SK-N-SH (cell line): ENCODE measurements at regions not wholly inside any gene's neighbourhood (a gene's known extent, or its start where the extent isn't known, plus 50 kb on each side); places are given as distances from the start of the nearest gene placed in this dataset.

Source experiments
- CTCF ChIA-PET: fragments of 300-600, 350-600 bp; formaldehyde crosslinking; extraction: SDS; loops from one replicate; lab custom pipeline; 2021; lab: Yijun Ruan, JAX
- POLR2A ChIA-PET: fragments of 350-600 bp; sonication (Branson Sonifier 250); formaldehyde crosslinking; extraction: SDS; loops from one replicate; lab custom pipeline; 2020; ENCODE audit warnings: antibody characterized with exemption, inconsistent platforms; lab: Yijun Ruan, JAX
- DNase-seq: peaks from one replicate; pipeline ENCODE4 v3.0.0; 2012
- H2AFZ ChIP-seq: fragments of 200-600 bp; sonication (generic); 2 replicates; pipeline ENCODE4 v1.8.1; 2016; ENCODE audit warnings: antibody characterized with exemption, mild to moderate bottlenecking, low read depth
- H3F3A ChIP-seq: fragments of 200-600 bp; sonication (generic); replicated peaks from 2 replicates; pipeline ENCODE3; 2016; ENCODE audit warnings: antibody characterized with exemption, mild to moderate bottlenecking; ENCODE audit not compliant: insufficient read depth
- H3K27ac ChIP-seq, 2 experiments: fragments of 200-500 bp in 1 of 2; fragments of 200-600 bp in 1 of 2; sonication (Bioruptor generic) in 1 of 2; sonication (generic), shearing (Covaris generic) in 1 of 2; 2 replicates each; pipeline versions ENCODE4 v1.5.1 to v1.6.1; 2014 to 2016; ENCODE audit warnings: low read depth in 2 of 2, inconsistent platforms in 1 of 2, low read length in 1 of 2, mild to moderate bottlenecking in 1 of 2, mixed read lengths in 1 of 2
- H3K27me3 ChIP-seq: fragments of 200-600 bp; sonication (generic), shearing (Covaris generic); 2 replicates; pipeline ENCODE4 v1.6.1; 2016; ENCODE audit warnings: mixed run types; ENCODE audit not compliant: insufficient read depth
- H3K36me3 ChIP-seq, 2 experiments: fragments of 200-500 bp in 1 of 2; fragments of 200-600 bp in 1 of 2; sonication (Bioruptor generic) in 1 of 2; sonication (generic) in 1 of 2; replicated peaks in 1 of 2; 2 replicates each; pipeline versions ENCODE3 to v1.5.1; 2014 to 2016; ENCODE audit warnings: low read length in 1 of 2, mild to moderate bottlenecking in 1 of 2; ENCODE audit not compliant: insufficient read depth in 2 of 2, control insufficient read depth in 1 of 2
- H3K4me1 ChIP-seq, 2 experiments: fragments of 200-500 bp in 1 of 2; fragments of 200-600 bp in 1 of 2; sonication (Bioruptor generic) in 1 of 2; sonication (generic), shearing (Covaris generic) in 1 of 2; 2 replicates each; pipeline versions ENCODE4 v1.5.1 to v1.6.1; 2014 to 2016; ENCODE audit warnings: low read depth in 1 of 2, low read length in 1 of 2, mixed run types in 1 of 2; ENCODE audit not compliant: insufficient read depth in 2 of 2, control insufficient read depth in 1 of 2
- H3K4me2 ChIP-seq: fragments of 200-600 bp; sonication (generic), shearing (Covaris generic); 2 replicates; pipeline ENCODE4 v1.6.1; 2017; ENCODE audit warnings: mixed run types
- H3K4me3 ChIP-seq, 2 experiments: fragments of 200-500 bp in 1 of 2; fragments of 200-600 bp in 1 of 2; sonication (Bioruptor generic) in 1 of 2; sonication (generic), shearing (Covaris generic) in 1 of 2; 2 replicates each; pipeline versions ENCODE4 v1.5.1 to v1.8.1; 2014 to 2016; ENCODE audit warnings: low read depth in 2 of 2, inconsistent platforms in 1 of 2, low read length in 1 of 2, mild to moderate bottlenecking in 1 of 2, mixed read lengths in 1 of 2, moderate library complexity in 1 of 2
- H3K79me2 ChIP-seq: fragments of 200-600 bp; sonication (generic); 2 replicates; pipeline ENCODE4 v1.8.1; 2017; ENCODE audit warnings: mild to moderate bottlenecking; ENCODE audit not compliant: insufficient read depth
- H3K9ac ChIP-seq: fragments of 200-600 bp; sonication (generic); 2 replicates; pipeline ENCODE4 v1.6.1; 2017; ENCODE audit warnings: mixed run types
- H3K9me2 ChIP-seq: fragments of 200-600 bp; sonication (generic); 2 replicates; pipeline ENCODE4 v1.6.1; 2017; ENCODE audit warnings: mixed run types
- H3K9me3 ChIP-seq: fragments of 200-600 bp; sonication (generic); 2 replicates; pipeline ENCODE4 v1.6.1; 2017; ENCODE audit warnings: mixed run types, mild to moderate bottlenecking, moderate library complexity
- H4K20me1 ChIP-seq: fragments of 200-600 bp; sonication (generic); 2 replicates; pipeline ENCODE4 v1.6.1; 2017; ENCODE audit warnings: mild to moderate bottlenecking, mixed run types; ENCODE audit not compliant: insufficient read depth
- CHD2 ChIP-seq: fragments of 150-350 bp; IDR thresholded peaks from 2 replicates; pipeline ENCODE4 v1.6.1; 2018; ENCODE audit warnings: low read length; ENCODE audit not compliant: partially characterized antibody
- EP300 ChIP-seq, 2 experiments: IDR thresholded peaks; 2 replicates each; pipeline versions ENCODE4 v1.4.0 to v1.6.1; 2012; ENCODE audit warnings: borderline replicate concordance in 1 of 2, low read depth in 1 of 2, low read length in 1 of 2
- EZH2phosphoT487 ChIP-seq: fragments of 200-600 bp; sonication (generic); IDR thresholded peaks from 2 replicates; pipeline ENCODE4 v1.6.1; 2017; ENCODE audit warnings: low read depth, mixed run types, mild to moderate bottlenecking, antibody characterized with exemption, moderate library complexity, borderline replicate concordance
- FOSL2 ChIP-seq: IDR thresholded peaks from 2 replicates; pipeline ENCODE4 v1.4.0; 2012; ENCODE audit warnings: low read depth, mild to moderate bottlenecking, moderate library complexity, borderline replicate concordance
- FOXJ3 ChIP-seq: sonication (generic); formaldehyde crosslinking; IDR thresholded peaks from 2 replicates; pipeline ENCODE4 v1.5.1; 2020; ENCODE audit warnings: mild to moderate bottlenecking, missing genetic modification reagents
- GATA2 ChIP-seq: sonication (generic); formaldehyde crosslinking; IDR thresholded peaks from 2 replicates; pipeline ENCODE4 v1.5.0; 2020; ENCODE audit warnings: mild to moderate bottlenecking, missing genetic modification reagents
- JUND ChIP-seq: IDR thresholded peaks from 2 replicates; pipeline ENCODE4 v1.4.0; 2012
- MEF2A ChIP-seq: IDR thresholded peaks from 2 replicates; pipeline ENCODE4 v1.4.0; 2012; ENCODE audit warnings: low read depth, borderline replicate concordance
- NRF1 ChIP-seq: IDR thresholded peaks from 2 replicates; pipeline ENCODE4 v1.6.1; 2012; ENCODE audit warnings: low read depth, mild to moderate bottlenecking, low read length
- POLR2AphosphoS5 ChIP-seq: IDR thresholded peaks from 2 replicates; pipeline ENCODE4 v1.6.1; 2012; ENCODE audit warnings: low read depth, low read length
- RAD21 ChIP-seq: IDR thresholded peaks from 2 replicates; pipeline ENCODE4 v1.6.1; 2012; ENCODE audit warnings: mild to moderate bottlenecking, low read length
- RFX5 ChIP-seq: IDR thresholded peaks from 2 replicates; pipeline ENCODE4 v1.6.1; 2012; ENCODE audit warnings: mild to moderate bottlenecking, improper control_type of control experiment, low read length
- TEAD4 ChIP-seq: IDR thresholded peaks from 2 replicates; pipeline ENCODE4 v1.4.0; 2012; ENCODE audit warnings: mild to moderate bottlenecking, borderline replicate concordance; ENCODE audit not compliant: insufficient read depth
- WGBS: methylation state at CpG from one replicate; pipeline ENCODE4 v1.1.6; 2017; ENCODE audit warnings: low lambda C conversion rate; 5-methylcytosine and 5-hydroxymethylcytosine counted together
- TF ChIP-seq, protein P1 (sequence below): IDR thresholded peaks from 2 replicates; pipeline ENCODE4 v1.4.0; 2012; ENCODE audit warnings: low read depth
- TF ChIP-seq, protein P2 (sequence below): IDR thresholded peaks from 2 replicates; pipeline ENCODE4; 2012
- TF ChIP-seq, protein P3 (sequence below): IDR thresholded peaks from 2 replicates; pipeline ENCODE4 v1.6.1; 2012; ENCODE audit warnings: mild to moderate bottlenecking, low read depth, low read length, moderate library complexity

- Histone ChIP-seq H4K20me1 (no peaks in the 10 kb centered on the region), H3K4me2 (no peak overlapping the region), H3K9me2 (no peaks in the 10 kb centered on the region), H3K4me1 (peaks cover 0 to 19% of the 10 kb centered on the region in 2 experiments; a peak in 1 of 4 replicates), H3F3A (no peaks in the 10 kb centered on the region), H3K27me3 (peaks cover 4% of the 10 kb centered on the region; the same call in 1 of the 2 replicates), H3K9me3 (no peaks in the 10 kb centered on the region), H3K79me2 (no peaks in the 10 kb centered on the region), H2AFZ (no peak overlapping the region), H3K9ac (no peak overlapping the region), H3K36me3 (no peaks in the 10 kb centered on the region), H3K4me3 (no peak overlapping the region), H3K27ac (no peak overlapping the region)
- no peak for DNase-seq
- CTCF ChIA-PET: interaction anchor here (0.9 to 1.7 kb wide), 2 partner anchors 72 to 115 kb away, joined by 3 to 5 read pairs; no protein-coding TSS in a partner anchor
- POLR2A ChIA-PET: interaction anchor here (0.6 kb wide), 1 partner anchor 312 kb away, joined by 3 read pairs; no protein-coding TSS in a partner anchor
- TF ChIP-seq, protein P1, sequence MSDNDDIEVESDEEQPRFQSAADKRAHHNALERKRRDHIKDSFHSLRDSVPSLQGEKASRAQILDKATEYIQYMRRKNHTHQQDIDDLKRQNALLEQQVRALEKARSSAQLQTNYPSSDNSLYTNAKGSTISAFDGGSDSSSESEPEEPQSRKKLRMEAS: no peak
- TF ChIP-seq NRF1 (no peak), GATA2 (CRISPR knock-in tag) (no peak), EZH2phosphoT487 (no peak), FOXJ3 (CRISPR knock-in tag) (no peak)
- WGBS: 91% methylated on average over 4 of the region's 6 CpGs
Observed at GRCh38 chr15:77749236-77749997, 116.7 kb upstream of the LINGO1 start.

DNA sequence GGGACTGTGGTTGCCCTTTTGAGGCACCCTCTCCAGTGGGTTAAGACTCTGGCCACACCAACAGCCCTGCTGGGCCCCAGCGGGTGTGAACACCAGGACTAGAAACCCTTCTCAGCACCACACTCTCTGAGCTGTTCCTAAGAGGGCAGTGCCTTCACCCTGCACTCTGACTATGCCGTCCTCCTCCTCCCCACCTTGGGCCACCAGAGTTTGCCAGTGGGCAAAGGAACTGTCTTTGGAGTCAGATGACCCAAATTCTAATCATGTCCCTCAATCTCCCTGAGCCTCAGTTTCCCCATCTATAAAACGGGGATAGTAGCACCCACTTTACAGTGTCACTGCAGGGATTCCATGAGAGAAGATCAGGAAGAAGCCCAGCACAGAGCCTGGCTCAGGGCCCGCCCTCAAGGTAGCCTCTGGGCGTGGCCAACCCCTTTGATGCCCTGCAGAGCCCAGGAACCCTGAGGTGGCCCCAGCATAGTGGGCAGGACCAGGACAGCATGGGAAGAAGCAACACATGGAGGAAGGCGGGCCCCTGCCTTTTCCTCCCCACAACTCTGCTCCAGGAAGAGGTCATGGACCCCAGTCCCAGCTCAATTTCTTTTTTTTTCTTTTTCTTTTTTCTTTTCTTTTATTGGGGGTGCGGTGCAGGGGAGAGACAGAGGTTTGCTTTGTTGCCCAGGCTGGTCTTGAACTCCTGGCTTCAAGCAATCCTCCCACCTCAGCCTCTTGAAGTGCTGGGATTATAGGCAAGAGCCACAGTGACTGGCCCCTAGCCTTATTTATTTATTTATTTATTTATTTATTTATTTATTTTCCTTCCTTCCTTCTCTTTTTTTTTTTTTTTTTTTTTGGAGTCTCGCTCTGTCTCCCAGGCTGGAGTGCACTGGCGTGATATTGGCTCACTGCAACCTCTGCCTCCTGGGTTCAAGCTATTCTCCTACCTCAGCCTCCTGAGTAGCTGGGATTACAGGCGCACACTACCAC, 115.7 kb upstream of the LINGO1 start:
- DNase-seq: no peak
- TF ChIP-seq MEF2A (no peak), POLR2AphosphoS5 (no peak), RFX5 (no peak), EP300 (IDR thresholded peaks at IDR 0.05; ENCODE audit: borderline replicate concordance in 1 of 2, low read depth in 1 of 2, low read length in 1 of 2) (no peak), FOXJ3 (CRISPR knock-in tag) (no peak), CHD2 (no peak), RAD21 (no peak), TEAD4 (no peak), FOSL2 (no peak), JUND (no peak), NRF1 (no peak)
- TF ChIP-seq, protein P2, sequence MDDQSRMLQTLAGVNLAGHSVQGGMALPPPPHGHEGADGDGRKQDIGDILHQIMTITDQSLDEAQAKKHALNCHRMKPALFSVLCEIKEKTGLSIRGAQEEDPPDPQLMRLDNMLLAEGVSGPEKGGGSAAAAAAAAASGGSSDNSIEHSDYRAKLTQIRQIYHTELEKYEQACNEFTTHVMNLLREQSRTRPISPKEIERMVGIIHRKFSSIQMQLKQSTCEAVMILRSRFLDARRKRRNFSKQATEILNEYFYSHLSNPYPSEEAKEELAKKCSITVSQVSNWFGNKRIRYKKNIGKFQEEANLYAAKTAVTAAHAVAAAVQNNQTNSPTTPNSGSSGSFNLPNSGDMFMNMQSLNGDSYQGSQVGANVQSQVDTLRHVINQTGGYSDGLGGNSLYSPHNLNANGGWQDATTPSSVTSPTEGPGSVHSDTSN: no peak
- TF ChIP-seq, protein P3, sequence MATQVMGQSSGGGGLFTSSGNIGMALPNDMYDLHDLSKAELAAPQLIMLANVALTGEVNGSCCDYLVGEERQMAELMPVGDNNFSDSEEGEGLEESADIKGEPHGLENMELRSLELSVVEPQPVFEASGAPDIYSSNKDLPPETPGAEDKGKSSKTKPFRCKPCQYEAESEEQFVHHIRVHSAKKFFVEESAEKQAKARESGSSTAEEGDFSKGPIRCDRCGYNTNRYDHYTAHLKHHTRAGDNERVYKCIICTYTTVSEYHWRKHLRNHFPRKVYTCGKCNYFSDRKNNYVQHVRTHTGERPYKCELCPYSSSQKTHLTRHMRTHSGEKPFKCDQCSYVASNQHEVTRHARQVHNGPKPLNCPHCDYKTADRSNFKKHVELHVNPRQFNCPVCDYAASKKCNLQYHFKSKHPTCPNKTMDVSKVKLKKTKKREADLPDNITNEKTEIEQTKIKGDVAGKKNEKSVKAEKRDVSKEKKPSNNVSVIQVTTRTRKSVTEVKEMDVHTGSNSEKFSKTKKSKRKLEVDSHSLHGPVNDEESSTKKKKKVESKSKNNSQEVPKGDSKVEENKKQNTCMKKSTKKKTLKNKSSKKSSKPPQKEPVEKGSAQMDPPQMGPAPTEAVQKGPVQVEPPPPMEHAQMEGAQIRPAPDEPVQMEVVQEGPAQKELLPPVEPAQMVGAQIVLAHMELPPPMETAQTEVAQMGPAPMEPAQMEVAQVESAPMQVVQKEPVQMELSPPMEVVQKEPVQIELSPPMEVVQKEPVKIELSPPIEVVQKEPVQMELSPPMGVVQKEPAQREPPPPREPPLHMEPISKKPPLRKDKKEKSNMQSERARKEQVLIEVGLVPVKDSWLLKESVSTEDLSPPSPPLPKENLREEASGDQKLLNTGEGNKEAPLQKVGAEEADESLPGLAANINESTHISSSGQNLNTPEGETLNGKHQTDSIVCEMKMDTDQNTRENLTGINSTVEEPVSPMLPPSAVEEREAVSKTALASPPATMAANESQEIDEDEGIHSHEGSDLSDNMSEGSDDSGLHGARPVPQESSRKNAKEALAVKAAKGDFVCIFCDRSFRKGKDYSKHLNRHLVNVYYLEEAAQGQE: no peak
- Histone ChIP-seq H3K4me3 (no peak overlapping the region), H2AFZ (no peak overlapping the region), H3K9me2 (no peaks in the 10 kb centered on the region), H3K36me3 (no peaks in the 10 kb centered on the region), H3K9ac (no peak overlapping the region), H3K4me1 (peaks cover 0 to 19% of the 10 kb centered on the region in 2 experiments; a peak in 1 of 4 replicates), H3K9me3 (no peaks in the 10 kb centered on the region), H3K27ac (no peak overlapping the region), H3K4me2 (no peak overlapping the region), H3K27me3 (peaks cover 4% of the 10 kb centered on the region; the same call in 1 of the 2 replicates), H4K20me1 (no peaks in the 10 kb centered on the region), H3F3A (no peaks in the 10 kb centered on the region), H3K79me2 (no peaks in the 10 kb centered on the region)
- CTCF ChIA-PET: interaction anchor here (1.7 to 2.6 kb wide), 3 partner anchors 73 to 115 kb away, joined by 5 to 14 read pairs (median 12); no protein-coding TSS in a partner anchor
- POLR2A ChIA-PET: no interaction called here
- 58% methylated on average over 10 of the region's 10 CpGs for WGBS
